Hepatocyte (in vitro differentiated cells): ENCODE measurements at regions not wholly inside any gene's neighbourhood (a gene's known extent, or its start where the extent isn't known, plus 50 kb on each side); places are given as distances from the start of the nearest gene placed in this dataset.

Experiments used
- CTCF ChIP-seq: fragments of 200-600 bp; sonication (generic); IDR thresholded peaks from 2 replicates; pipeline ENCODE4 v1.5.1; 2016; ENCODE audit warnings: antibody characterized with exemption, mild to moderate bottlenecking; ENCODE audit not compliant: poor library complexity
- EZH2 ChIP-seq: fragments of 200-600 bp; sonication (generic); IDR thresholded peaks from 2 replicates; pipeline ENCODE4 v1.6.1; 2016; ENCODE audit warnings: antibody characterized with exemption, mild to moderate bottlenecking, borderline replicate concordance
- EZH2phosphoT487 ChIP-seq: fragments of 200-600 bp; sonication (generic); IDR thresholded peaks from one replicate; pipeline ENCODE4 v1.6.1; 2018; ENCODE audit warnings: antibody characterized with exemption, mild to moderate bottlenecking, low read depth, moderate library complexity; ENCODE audit not compliant: unreplicated experiment, severe bottlenecking

- TF ChIP-seq EZH2 = no peak
- no peak for TF ChIP-seq CTCF
- TF ChIP-seq EZH2phosphoT487 = no peak
Measured at GRCh38 chr2:40030456-40030975, 251.5 kb upstream of the THUMPD2 start.
